Endothelial cell (in vitro differentiated cells): ENCODE measurements at regions not wholly inside any gene's neighbourhood (a gene's known extent, or its start where the extent isn't known, plus 50 kb on each side); places are given as distances from the start of the nearest gene placed in this dataset.

ENCODE experiments used
- DNase-seq: peaks from one replicate; pipeline ENCODE4 v3.0.0; 2021; ENCODE audit warnings: low spot score
- H3K27ac Mint-ChIP-seq: one replicate; pipeline ENCODE4 v1.8.0; 2021; ENCODE audit warnings: mixed read lengths, inconsistent platforms; ENCODE audit not compliant: unreplicated experiment
- H3K27me3 Mint-ChIP-seq: one replicate; pipeline ENCODE4 v1.8.0; 2021; ENCODE audit warnings: mild to moderate bottlenecking, moderate library complexity, mixed read lengths, inconsistent platforms; ENCODE audit not compliant: unreplicated experiment
- H3K36me3 Mint-ChIP-seq: one replicate; pipeline ENCODE4 v1.8.0; 2021; ENCODE audit warnings: mild to moderate bottlenecking, low read depth, mixed read lengths, inconsistent platforms; ENCODE audit not compliant: unreplicated experiment
- H3K4me1 Mint-ChIP-seq: one replicate; pipeline ENCODE4 v1.8.0; 2021; ENCODE audit warnings: mild to moderate bottlenecking, mixed read lengths, inconsistent platforms; ENCODE audit not compliant: unreplicated experiment
- H3K4me3 Mint-ChIP-seq: one replicate; pipeline ENCODE4 v1.8.0; 2021; ENCODE audit warnings: mild to moderate bottlenecking, mixed read lengths, inconsistent platforms; ENCODE audit not compliant: unreplicated experiment
- H3K9me3 Mint-ChIP-seq: one replicate; pipeline ENCODE4 v1.8.0; 2021; ENCODE audit warnings: mixed read lengths, inconsistent platforms; ENCODE audit not compliant: unreplicated experiment
- CTCF ChIP-seq: fragments of 200-600 bp; sonication (generic); IDR thresholded peaks from one replicate; pipeline ENCODE4 v1.5.0; 2021; ENCODE audit warnings: antibody characterized with exemption; ENCODE audit not compliant: unreplicated experiment

GRCh38 chr5:135213027-135213386 lies 179.0 kb upstream of the PITX1 start:
- no peak for DNase-seq
- H3K27ac Mint-ChIP-seq: no peak overlapping the region
- H3K27me3 Mint-ChIP-seq: peaks cover 3% of the 10 kb centered on the region
- H3K4me1 Mint-ChIP-seq: peaks cover 16% of the 10 kb centered on the region
- TF ChIP-seq CTCF: no peak
- no peaks in the 10 kb centered on the region for H3K9me3 Mint-ChIP-seq
- H3K36me3 Mint-ChIP-seq: no peaks in the 10 kb centered on the region
- H3K4me3 Mint-ChIP-seq: no peak overlapping the region

GRCh38 chr5:135212361-135213026 lies 178.5 kb upstream of the PITX1 start:
- H3K9me3 Mint-ChIP-seq: no peaks in the 10 kb centered on the region
- no peaks in the 10 kb centered on the region for H3K36me3 Mint-ChIP-seq
- H3K4me1 Mint-ChIP-seq: peaks cover 16% of the 10 kb centered on the region
- no peak for TF ChIP-seq CTCF
- H3K4me3 Mint-ChIP-seq: no peak overlapping the region
- H3K27ac Mint-ChIP-seq: no peak overlapping the region
- peaks cover 3% of the 10 kb centered on the region for H3K27me3 Mint-ChIP-seq
- no peak for DNase-seq

- H3K36me3 Mint-ChIP-seq: no peaks in the 10 kb centered on the region
- no peak overlapping the region for H3K27ac Mint-ChIP-seq
- no peak overlapping the region for H3K4me3 Mint-ChIP-seq
- peaks cover 3% of the 10 kb centered on the region for H3K27me3 Mint-ChIP-seq
- no peak for TF ChIP-seq CTCF
- no peaks in the 10 kb centered on the region for H3K9me3 Mint-ChIP-seq
- DNase-seq: no peak
- H3K4me1 Mint-ChIP-seq: peaks cover 16% of the 10 kb centered on the region
Measured at GRCh38 chr5:135211791-135212190, 177.8 kb upstream of the PITX1 start.

GRCh38 chr5:135211083-135211790 lies 177.2 kb upstream of the PITX1 start:
- H3K4me1 Mint-ChIP-seq: peaks cover 16% of the 10 kb centered on the region
- peaks cover 3% of the 10 kb centered on the region for H3K27me3 Mint-ChIP-seq
- no peak overlapping the region for H3K27ac Mint-ChIP-seq
- DNase-seq: no peak
- H3K9me3 Mint-ChIP-seq: no peaks in the 10 kb centered on the region
- no peak overlapping the region for H3K4me3 Mint-ChIP-seq
- TF ChIP-seq CTCF: no peak
- no peaks in the 10 kb centered on the region for H3K36me3 Mint-ChIP-seq
